ENCODE measurements at regions not wholly inside any gene's neighbourhood (a gene's known extent, or its start where the extent isn't known, plus 50 kb on each side); places are given as distances from the start of the nearest gene placed in this dataset.

GRCh38 chr2:128580988-128581848, 262.6 kb upstream of the HS6ST1 start:
- Mint-ChIP-seq H3K27ac (no peak overlapping the region), H3K36me3 (no peaks in the 10 kb centered on the region), H3K9me3 (no peaks in the 10 kb centered on the region), H3K4me1 (no peaks in the 10 kb centered on the region), H3K27me3 (no peaks in the 10 kb centered on the region), H3K4me3 (no peak overlapping the region)

- H3K27ac Mint-ChIP-seq, result no peak overlapping the region
- no peak overlapping the region for H3K4me3 Mint-ChIP-seq
- no peaks in the 10 kb centered on the region for H3K9me3 Mint-ChIP-seq
- no peaks in the 10 kb centered on the region for H3K27me3 Mint-ChIP-seq
- H3K4me1 Mint-ChIP-seq, result no peaks in the 10 kb centered on the region
- H3K36me3 Mint-ChIP-seq, result no peaks in the 10 kb centered on the region
Measured at GRCh38 chr2:128581849-128582244, 263.2 kb upstream of the HS6ST1 start.

- Mint-ChIP-seq H3K27me3 (no peaks in the 10 kb centered on the region), H3K27ac (no peak overlapping the region), H3K9me3 (no peaks in the 10 kb centered on the region), H3K4me3 (no peak overlapping the region), H3K36me3 (no peaks in the 10 kb centered on the region), H3K4me1 (no peaks in the 10 kb centered on the region)
Measured at GRCh38 chr2:128584296-128584890, 265.7 kb upstream of the HS6ST1 start.

- no peaks in the 10 kb centered on the region for H3K9me3 Mint-ChIP-seq
- no peak overlapping the region for H3K4me3 Mint-ChIP-seq
- H3K27me3 Mint-ChIP-seq, result no peaks in the 10 kb centered on the region
- H3K4me1 Mint-ChIP-seq, result no peaks in the 10 kb centered on the region
- H3K36me3 Mint-ChIP-seq, result no peaks in the 10 kb centered on the region
- no peak overlapping the region for H3K27ac Mint-ChIP-seq
Measured at GRCh38 chr2:128585706-128586105, 267.0 kb upstream of the HS6ST1 start.

- peaks cover 2% of the 10 kb centered on the region for H3K27me3 Mint-ChIP-seq
- H3K4me1 Mint-ChIP-seq, result no peaks in the 10 kb centered on the region
- H3K4me3 Mint-ChIP-seq, result no peak overlapping the region
- H3K27ac Mint-ChIP-seq, result no peak overlapping the region
- no peaks in the 10 kb centered on the region for H3K36me3 Mint-ChIP-seq
- no peaks in the 10 kb centered on the region for H3K9me3 Mint-ChIP-seq
Measured at GRCh38 chr2:128589681-128590080, 271.0 kb upstream of the HS6ST1 start.

GRCh38 chr2:128590309-128591021, 271.8 kb upstream of the HS6ST1 start:
- Mint-ChIP-seq H3K4me1 (no peaks in the 10 kb centered on the region), H3K9me3 (no peaks in the 10 kb centered on the region), H3K4me3 (no peak overlapping the region), H3K36me3 (no peaks in the 10 kb centered on the region), H3K27me3 (peaks cover 2% of the 10 kb centered on the region), H3K27ac (no peak overlapping the region)

GRCh38 chr2:128591022-128591860, 272.6 kb upstream of the HS6ST1 start:
- no peaks in the 10 kb centered on the region for H3K9me3 Mint-ChIP-seq
- H3K27ac Mint-ChIP-seq, result no peak overlapping the region
- no peak overlapping the region for H3K4me3 Mint-ChIP-seq

GRCh38 chr2:128591861-128592822, 273.5 kb upstream of the HS6ST1 start:
- Mint-ChIP-seq H3K9me3 (no peaks in the 10 kb centered on the region), H3K27me3 (peaks cover 2% of the 10 kb centered on the region), H3K36me3 (no peaks in the 10 kb centered on the region), H3K4me3 (no peak overlapping the region), H3K4me1 (no peaks in the 10 kb centered on the region), H3K27ac (no peak overlapping the region)

More at GRCh38 chr2:128591022-128591860, 272.6 kb upstream of the HS6ST1 start:
- Mint-ChIP-seq H3K27me3 (peaks cover 2% of the 10 kb centered on the region), H3K4me1 (no peaks in the 10 kb centered on the region), H3K36me3 (no peaks in the 10 kb centered on the region)

- Mint-ChIP-seq H3K27ac (no peak overlapping the region), H3K4me1 (no peaks in the 10 kb centered on the region), H3K27me3 (peaks cover 2% of the 10 kb centered on the region), H3K36me3 (no peaks in the 10 kb centered on the region), H3K9me3 (no peaks in the 10 kb centered on the region), H3K4me3 (no peak overlapping the region)
Measured at GRCh38 chr2:128593518-128593878, 274.8 kb upstream of the HS6ST1 start.

- Mint-ChIP-seq H3K4me3 (no peak overlapping the region), H3K9me3 (no peaks in the 10 kb centered on the region), H3K4me1 (no peaks in the 10 kb centered on the region), H3K36me3 (no peaks in the 10 kb centered on the region), H3K27me3 (peaks cover 2% of the 10 kb centered on the region), H3K27ac (no peak overlapping the region)
Measured at GRCh38 chr2:128593879-128594650, 275.4 kb upstream of the HS6ST1 start.

- no peak overlapping the region for H3K27ac Mint-ChIP-seq
- no peaks in the 10 kb centered on the region for H3K4me1 Mint-ChIP-seq
- H3K27me3 Mint-ChIP-seq, result peaks cover 2% of the 10 kb centered on the region
- no peaks in the 10 kb centered on the region for H3K9me3 Mint-ChIP-seq
- H3K4me3 Mint-ChIP-seq, result no peak overlapping the region
- no peaks in the 10 kb centered on the region for H3K36me3 Mint-ChIP-seq
Measured at GRCh38 chr2:128594651-128594910, 275.9 kb upstream of the HS6ST1 start.

- Mint-ChIP-seq H3K36me3 (no peaks in the 10 kb centered on the region), H3K27me3 (peaks cover 2% of the 10 kb centered on the region), H3K27ac (no peak overlapping the region), H3K9me3 (no peaks in the 10 kb centered on the region), H3K4me1 (no peaks in the 10 kb centered on the region), H3K4me3 (no peak overlapping the region)
Measured at GRCh38 chr2:128594953-128595677, 276.4 kb upstream of the HS6ST1 start.

GRCh38 chr2:128595763-128596395, 277.2 kb upstream of the HS6ST1 start:
- Mint-ChIP-seq H3K36me3 (no peaks in the 10 kb centered on the region), H3K4me3 (no peak overlapping the region), H3K4me1 (no peaks in the 10 kb centered on the region), H3K9me3 (no peaks in the 10 kb centered on the region), H3K27ac (no peak overlapping the region), H3K27me3 (peaks cover 2% of the 10 kb centered on the region)

Data from activated naive CD4-positive, alpha-beta T cell treated with anti-CD3 and anti-CD28 coated beads, Interleukin-2, amount 50 U/mL, for 24 hours (primary cell).